HG03442 (cell line): ENCODE measurements at regions not wholly inside any gene's neighbourhood (a gene's known extent, or its start where the extent isn't known, plus 50 kb on each side); places are given as distances from the start of the nearest gene placed in this dataset.

Source experiments
- ATAC-seq: cut with Tn5 transposase; IDR thresholded peaks from one replicate; pipeline ENCODE4 v1.9.1; 2021; ENCODE audit warnings: mild to moderate bottlenecking, moderate library complexity; ENCODE audit not compliant: unreplicated experiment

DNA sequence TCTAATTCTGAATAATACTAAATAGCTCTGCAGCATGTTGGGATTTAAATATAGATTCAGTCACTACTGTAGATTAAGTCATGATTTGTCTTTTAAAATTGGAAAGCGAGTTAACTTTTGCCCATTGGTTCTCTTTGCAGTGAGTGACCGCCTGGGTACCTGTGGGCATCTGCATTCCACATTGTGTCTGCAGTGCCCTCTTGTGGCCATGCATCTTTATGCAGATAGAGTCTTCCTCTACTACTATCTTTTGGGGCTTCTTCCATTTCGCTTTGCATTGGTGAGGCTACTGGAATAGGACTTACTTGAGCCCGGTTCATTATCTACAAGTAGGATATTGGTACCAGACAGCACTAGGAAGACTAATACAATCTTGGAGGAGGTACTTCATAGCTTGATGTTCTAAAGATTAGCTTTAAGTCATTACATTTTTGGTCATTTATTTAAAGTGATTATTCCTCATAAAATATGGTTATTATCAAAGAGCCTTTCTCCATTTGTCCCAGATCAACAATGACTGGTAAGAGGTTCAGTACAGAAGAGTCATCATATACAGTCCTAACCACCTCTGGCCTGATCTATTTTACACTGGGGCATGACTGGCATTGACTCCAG lies 203.0 kb downstream of the SOCS6 start:
- peak; percentile 84 for ATAC-seq

DNA sequence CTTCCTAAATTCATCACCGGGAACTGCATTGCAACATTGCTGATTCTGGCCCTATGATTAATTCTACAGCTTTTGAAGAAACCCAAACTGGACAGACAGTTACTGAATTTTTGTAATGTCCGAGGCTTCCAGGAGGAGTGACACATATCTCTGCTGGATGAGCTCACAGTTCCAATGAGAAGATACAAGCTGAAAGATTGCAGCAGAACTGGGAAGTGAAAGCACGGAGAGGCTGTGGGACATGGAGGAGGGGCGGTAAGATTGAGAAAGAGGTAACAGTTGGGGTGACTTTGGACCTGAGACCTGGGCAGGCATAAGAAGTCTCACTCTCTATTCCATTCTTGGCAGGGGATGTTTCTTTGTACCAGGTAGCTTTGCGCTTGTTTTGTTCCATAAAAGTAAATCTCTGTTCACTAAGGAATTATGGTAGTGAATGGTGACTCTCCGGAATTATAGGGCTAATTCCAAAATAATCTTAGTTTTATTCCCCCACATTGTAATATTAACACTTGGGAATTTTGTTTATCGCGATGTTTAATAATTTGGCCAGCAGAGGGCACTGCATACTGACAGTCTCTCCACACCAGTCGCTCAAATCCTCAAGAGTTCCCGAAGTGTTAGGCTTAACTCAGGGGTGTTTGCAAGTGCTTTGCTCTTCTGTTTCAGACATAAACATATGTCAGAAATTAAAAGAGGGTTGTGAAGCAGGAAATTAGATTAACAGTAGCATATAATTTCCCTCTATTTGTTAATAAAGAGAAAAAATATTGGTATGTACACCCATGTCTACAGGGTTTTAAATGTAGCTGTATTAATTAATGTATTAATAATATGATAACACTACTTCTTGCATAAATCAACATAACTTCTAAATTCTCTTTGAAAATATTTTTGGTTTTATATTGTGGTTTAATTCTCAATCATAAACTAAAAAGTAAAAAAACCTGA lies 201.4 kb downstream of the SOCS6 start:
- ATAC-seq: peak; percentile 49

- no peak for ATAC-seq
Measured at GRCh38 chr18:70489571-70489970, 200.7 kb downstream of the SOCS6 start.

DNA sequence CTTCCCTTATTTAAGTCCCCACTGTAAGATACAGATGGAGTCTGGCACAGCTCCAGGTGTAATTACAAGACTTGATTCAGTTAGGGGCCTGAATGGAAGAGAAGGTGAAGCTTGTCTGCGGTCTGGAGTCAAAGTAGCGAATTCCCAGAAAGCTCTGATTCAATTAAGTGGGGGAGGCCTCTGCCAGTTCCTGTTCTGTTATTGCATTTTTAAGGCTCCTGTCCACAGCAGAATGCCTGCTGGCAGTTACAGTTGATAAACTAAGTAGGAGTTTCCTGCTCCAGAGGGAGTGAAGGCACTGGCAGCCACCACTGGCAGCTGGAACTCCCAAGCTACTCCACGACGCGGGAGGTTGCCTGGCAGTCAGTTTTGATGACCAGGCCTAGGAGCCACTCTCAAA lies 181.1 kb downstream of the SOCS6 start:
- ATAC-seq: no peak

GRCh38 chr18:70468861-70469547 lies 180.2 kb downstream of the SOCS6 start:
- no peak for ATAC-seq

- ATAC-seq: no peak
Measured at GRCh38 chr18:70464343-70465114, 175.7 kb downstream of the SOCS6 start.

DNA sequence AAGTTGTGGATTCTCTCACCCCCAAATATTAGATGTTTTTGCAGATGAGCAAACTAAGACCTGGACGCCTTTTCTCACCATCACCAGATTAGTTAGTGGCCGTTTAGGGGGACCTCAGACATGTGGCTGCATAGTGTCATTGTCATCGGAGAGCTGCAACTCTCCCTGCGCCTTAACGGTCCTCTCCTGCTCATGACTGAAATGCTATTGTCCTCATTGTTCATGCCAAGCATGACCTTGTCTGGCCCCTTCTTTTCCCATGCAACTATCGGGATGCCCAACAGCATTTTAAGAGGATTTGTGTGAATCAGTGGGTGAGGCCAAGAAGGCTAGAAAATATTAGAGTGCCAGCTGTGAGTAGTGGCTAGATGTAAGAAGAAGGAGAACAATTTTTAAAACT lies 174.2 kb downstream of the SOCS6 start:
- ATAC-seq: no peak

DNA sequence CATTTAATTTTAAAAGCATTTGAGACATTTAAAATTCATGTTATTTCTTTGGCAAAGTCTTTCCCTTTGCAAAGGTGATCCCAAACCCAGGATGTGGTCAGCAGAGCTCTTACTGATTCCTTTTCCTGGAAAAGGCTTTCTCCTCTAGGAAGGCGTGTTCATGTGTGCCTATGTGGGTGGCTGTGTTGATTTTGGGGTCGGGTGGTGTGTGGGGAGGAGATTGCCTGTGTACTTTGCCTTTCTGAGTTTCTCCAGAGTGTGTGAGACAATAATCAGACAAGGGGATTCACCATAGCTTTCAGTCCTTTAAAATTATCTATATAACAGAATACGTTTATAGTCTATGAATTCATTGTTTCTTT lies 173.2 kb downstream of the SOCS6 start:
- ATAC-seq: no peak

DNA sequence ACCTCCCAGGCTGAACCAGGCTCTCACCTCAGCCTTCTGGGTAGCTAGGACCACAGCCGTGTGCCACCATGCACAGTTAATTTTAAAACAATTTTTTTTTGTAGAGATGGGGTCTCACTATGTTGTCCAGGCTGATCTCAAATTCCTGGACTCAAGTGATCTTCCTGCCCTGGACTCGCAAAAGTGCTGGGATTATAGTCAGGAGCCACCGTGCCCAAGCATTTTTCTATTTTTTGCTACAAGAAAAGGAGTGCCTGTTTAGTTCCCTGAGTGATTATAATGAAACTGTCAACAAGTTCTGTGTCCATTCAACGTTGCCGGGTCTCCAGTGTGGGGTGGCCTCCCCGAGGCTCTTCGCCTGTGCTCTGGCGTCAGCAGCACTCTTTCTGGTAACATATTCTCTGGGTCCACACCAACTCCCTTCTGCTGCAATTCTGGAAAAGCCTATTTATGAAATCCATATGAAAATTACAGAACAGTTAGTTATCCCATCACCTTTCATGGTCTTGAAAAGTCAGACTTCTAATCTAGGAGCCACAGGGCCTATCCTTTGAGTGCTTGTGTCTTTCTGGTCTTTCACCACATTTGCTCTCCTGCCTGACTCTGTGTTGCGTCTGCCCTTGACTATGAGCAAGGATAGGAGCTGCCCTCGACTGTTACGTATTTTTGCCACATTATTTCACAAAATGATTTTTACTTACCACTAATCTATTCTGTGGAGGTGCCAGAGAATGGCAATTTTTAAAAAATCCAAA lies 172.7 kb downstream of the SOCS6 start:
- no peak for ATAC-seq

DNA sequence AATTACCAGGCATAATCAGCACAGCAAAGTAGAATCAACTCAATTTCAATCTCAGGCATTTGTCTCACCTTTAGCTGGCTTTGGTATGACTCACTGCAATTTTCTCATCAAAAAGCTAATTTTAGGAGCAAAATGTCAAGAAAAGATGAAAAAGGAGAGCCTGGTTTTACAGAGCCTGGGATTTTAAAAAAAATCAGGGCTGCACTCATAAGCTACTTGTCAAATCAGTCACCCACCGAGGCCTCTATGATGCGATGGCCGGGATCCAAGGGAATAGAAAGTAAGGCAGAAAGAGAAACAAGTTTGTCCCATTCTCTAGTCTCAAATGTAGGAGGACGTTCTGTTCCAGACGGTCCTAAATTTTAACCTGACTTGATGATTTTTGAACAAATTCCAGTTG lies 170.9 kb downstream of the SOCS6 start:
- no peak for ATAC-seq

DNA sequence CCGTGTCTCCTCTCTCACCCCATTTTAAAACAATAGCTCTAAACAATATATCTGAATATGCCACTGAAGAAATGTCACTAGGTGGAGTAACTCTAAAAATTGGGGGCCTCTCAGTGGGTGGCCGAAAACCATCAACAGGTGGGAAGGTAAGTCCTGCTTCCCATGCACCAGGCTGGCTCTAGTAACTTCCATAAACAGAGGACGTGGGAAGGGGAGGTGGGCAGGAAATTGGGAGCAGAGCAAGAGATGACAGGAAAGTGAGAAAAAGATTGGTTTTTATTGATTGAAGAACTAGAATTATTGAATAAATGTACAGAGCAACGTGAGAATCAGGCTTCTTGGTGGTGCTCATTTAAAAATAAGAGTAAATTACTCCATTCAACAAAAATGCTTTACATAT lies 170.4 kb downstream of the SOCS6 start:
- no peak for ATAC-seq

- ATAC-seq: no peak
Measured at GRCh38 chr18:70457788-70458187, 168.9 kb downstream of the SOCS6 start.

- ATAC-seq: no peak
Measured at GRCh38 chr18:70457223-70457622, 168.4 kb downstream of the SOCS6 start.

DNA sequence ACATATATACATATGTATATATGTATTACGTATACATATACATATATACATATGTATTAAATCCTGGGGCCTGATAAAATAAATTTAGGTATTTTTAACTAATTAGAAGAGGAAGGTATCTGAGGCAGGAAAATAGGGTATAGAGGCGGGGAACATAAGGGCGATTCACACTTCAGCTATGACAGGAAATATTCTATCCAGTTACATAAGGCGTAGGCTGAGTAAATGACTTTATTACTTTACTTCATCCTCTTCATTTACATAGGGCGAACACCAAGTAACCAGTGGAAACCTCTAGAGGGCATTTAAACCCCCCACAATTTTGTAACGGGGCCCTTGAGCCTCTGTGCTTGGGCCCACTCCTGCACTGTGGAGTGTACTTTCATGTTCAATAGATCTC lies 167.5 kb downstream of the SOCS6 start:
- no peak for ATAC-seq

DNA sequence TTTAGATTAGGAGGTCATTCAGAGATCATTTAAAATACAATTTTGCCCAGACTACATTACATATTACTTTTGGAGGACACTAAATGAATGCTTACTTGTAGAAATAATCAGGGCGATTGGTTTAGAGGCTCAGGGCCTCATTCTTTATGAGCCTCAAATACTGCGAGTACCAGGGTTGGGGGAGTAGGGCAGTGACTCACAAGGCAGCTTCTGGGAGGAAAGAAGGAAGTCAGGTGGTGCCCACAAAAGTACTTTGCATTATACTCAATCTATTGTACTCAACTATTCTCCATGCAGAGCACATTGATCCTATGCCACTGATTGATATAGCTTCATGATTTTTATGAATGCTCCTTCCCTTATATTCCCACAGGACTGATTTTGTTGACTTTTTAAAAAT lies 166.9 kb downstream of the SOCS6 start:
- no peak for ATAC-seq

DNA sequence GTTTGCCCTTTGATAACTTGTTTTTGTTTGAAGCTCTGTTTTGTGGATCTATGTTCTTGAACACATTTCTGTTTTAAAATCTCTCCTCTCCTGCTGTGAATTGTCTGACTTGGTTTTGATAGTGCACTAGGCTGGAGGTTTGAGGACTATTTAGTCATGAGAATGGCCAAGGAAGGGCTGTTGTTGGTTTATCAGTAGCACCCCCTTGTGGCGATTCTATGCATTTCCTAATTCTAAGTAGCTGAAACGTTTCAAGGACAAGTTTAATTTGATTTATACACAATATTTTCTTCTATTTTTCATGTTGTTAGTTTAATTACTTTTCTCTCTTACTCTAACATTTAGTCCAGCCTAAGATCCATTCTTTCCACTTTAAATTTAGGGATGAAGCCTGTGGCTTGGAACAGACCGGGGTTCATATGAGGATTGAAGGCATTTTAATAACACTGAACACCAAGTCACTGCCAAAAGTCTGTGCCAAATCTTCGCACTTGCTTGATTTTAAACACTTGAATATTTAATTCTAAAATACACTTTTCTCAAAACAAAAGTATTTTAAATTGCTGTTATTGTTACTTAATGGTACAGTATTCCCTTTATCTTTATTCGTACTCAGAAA lies 166.0 kb downstream of the SOCS6 start:
- ATAC-seq: peak; percentile 63

DNA sequence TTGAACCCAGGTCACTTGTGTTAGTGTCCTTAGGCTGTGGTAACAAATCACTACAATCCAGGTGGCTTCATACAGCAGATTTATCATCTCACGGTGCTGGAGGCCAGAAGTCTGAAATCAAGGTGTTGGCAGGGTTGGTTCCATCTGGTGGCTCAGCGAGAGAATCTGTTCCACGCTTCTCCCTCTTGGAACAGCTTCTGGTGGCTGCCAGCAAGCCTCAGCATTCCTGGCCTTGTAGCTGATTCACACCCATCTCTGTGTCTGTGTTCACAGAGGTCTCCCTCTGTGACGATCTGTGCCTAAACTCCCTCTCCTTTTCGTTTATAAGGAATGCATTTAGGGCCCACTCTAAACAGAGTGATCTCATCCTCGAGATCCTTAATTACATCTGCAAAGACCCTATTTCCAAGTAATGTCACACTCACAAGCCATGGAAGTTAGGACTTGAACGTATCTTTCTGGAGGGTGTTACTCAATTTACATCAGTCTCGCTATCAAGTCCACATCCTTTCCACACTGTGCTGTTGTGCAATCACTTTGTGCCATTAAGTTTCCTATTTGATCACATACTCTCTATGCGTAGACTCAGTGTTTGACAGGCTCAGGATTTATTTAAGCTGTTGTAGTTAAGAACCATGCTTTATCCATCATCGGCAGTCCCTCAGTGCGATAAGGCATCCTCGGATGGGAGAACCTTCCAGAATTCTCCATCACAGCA lies 164.4 kb downstream of the SOCS6 start:
- ATAC-seq: no peak

DNA sequence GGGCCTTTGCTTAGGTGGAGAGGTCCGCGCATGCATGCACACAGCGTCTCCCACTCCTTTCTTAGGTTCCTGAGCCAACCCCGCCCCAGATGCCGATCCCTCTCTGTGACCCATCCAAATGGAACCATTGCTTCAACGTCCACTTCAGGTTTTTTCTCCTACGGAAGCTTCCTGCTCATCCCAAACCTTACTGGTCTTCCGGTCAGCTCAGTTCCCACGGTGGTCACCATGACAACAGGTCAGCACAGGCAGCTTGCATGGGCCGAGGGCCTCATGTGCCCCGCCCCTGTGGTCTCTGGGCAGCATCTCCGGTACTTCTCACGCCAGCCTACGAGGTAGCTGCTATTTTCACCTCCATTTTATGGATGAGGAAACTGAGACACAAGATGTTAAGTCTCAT lies 163.7 kb downstream of the SOCS6 start:
- no peak for ATAC-seq
